Astrocyte of the spinal cord (primary cell): ENCODE measurements at regions not wholly inside any gene's neighbourhood (a gene's known extent, or its start where the extent isn't known, plus 50 kb on each side); places are given as distances from the start of the nearest gene placed in this dataset.
A peak's percentile ranks its signal among the peaks of the same experiment; 100 is the strongest.
"Not testable (repeated sequence)": the region's sequence is repeated elsewhere in the genome, so short reads cannot be mapped to it uniquely, and the experiment has no call there.

Source experiments
- DNase-seq: peaks from one replicate; pipeline ENCODE4 v3.0.0; 2011; ENCODE audit warnings: low read depth, low spot score
- H3K4me3 ChIP-seq: 2 replicates; pipeline ENCODE4 v1.5.1; 2011; ENCODE audit warnings: low read depth, mild to moderate bottlenecking, low read length, moderate library complexity
- in situ Hi-C: cut with HindIII; loops from 2 replicates; pipeline ENCODE4 v1.10.0; 2017; ENCODE audit warnings: low sequenced_read_pairs
- TF ChIP-seq, protein P1 (sequence below): IDR thresholded peaks from 2 replicates; pipeline ENCODE4 v1.5.1; 2012; ENCODE audit warnings: low read depth, mild to moderate bottlenecking, low read length, inconsistent platforms

DNA sequence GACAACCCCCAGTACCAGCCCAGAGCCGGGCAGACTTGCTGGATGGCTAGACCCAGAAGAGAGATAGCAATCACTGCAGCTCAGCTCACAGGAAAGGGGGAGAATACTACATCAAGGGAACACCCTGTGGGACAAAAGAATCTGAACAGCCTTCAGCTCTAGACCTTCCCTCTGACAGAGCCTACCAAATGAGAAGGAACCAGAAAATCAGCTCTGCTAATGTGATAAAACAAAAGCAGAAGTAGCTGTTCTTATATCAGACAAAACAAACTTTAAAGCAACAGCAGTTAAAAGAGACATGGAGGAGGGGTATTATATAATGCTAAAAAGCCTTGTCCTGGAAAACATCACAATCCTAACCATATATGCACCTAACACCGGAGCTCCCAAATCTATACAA is 283.3 kb downstream of the KLF13 start:
- TF ChIP-seq, protein P1, sequence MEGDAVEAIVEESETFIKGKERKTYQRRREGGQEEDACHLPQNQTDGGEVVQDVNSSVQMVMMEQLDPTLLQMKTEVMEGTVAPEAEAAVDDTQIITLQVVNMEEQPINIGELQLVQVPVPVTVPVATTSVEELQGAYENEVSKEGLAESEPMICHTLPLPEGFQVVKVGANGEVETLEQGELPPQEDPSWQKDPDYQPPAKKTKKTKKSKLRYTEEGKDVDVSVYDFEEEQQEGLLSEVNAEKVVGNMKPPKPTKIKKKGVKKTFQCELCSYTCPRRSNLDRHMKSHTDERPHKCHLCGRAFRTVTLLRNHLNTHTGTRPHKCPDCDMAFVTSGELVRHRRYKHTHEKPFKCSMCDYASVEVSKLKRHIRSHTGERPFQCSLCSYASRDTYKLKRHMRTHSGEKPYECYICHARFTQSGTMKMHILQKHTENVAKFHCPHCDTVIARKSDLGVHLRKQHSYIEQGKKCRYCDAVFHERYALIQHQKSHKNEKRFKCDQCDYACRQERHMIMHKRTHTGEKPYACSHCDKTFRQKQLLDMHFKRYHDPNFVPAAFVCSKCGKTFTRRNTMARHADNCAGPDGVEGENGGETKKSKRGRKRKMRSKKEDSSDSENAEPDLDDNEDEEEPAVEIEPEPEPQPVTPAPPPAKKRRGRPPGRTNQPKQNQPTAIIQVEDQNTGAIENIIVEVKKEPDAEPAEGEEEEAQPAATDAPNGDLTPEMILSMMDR, result no peak
- DNase-seq, result no peak
- in situ Hi-C loops, result no loop called here
- H3K4me3 ChIP-seq, result no peak overlapping the region

DNA sequence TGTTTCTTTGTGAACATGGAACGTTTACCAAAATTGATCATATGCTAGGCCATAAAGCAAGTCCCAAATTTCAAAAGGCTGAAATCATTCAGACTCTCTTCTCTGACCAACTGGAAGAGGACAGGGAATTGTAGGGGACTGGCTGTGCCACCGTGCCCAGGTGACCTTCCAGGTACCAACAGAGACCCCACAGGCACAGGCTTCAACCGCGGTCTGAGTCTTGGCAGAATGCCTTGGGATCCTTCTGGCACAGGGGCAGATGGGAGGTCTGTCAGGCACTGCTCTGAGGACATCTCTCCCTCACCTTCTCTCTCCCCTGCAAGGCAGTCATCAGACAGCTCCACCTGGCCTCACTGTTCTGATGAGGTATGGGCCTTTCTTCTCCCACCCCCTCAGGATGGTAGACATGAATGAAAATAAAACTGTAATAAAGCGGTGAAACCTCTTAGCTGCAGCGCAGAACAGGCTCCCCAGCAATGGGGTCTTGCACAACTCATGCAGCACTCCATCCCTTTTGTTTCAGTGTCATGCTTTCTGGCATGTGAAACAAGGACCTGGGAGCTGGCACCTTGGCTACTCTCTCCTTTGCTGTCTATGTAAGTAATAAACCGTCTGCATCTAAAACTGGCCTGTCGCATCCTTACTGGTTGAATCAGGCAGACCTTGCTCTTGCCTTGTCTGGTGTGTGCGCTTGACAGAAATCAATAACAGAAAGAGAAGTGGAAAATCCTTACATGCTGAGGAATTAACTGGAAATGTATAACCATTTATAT is 289.2 kb downstream of the KLF13 start:
- DNase-seq, result no peak
- TF ChIP-seq, protein P1, result no peak
- H3K4me3 ChIP-seq, result no peak overlapping the region
- in situ Hi-C loops, result no loop called here

DNA sequence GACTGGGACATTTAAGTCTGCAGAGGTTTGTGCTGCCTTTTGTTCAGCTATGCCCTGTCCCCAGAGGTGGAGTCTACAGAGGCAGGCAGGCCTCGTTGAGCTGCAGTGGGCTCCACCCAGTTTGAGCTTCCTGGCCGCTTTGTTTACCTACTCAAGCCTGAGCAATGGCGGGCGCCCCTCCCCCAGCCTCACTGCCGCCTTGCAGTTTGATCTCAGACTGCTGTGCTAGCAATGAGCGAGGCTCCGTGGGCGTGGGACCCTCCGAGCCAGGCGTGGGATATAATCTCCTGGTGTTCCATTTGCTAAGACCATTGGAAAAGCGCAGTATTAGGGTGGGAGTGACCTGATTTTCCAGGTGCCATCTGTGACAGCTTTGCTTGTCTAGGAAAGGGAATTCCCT is 296.7 kb downstream of the KLF13 start:
- DNase-seq, H3K4me3 ChIP-seq, in situ Hi-C loops: not testable (repeated sequence)

DNA sequence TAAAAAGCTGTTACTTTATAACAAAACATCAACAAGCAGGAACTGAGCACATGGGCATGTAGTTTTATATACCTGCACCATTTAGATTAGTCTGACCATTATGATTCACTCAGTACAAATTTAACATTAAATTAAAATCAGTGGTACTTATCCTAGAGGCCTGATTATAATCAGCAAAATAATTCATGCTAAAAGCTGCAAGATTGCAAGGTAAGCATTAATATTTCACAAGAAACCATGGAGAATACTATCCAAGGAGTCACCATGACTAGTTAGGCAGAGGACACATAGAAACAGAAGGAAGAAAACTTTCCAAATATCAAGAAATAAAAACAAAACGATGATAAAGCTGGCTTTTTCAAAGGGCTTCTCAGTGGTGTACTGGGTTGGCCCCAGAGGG is 297.5 kb downstream of the KLF13 start:
- DNase-seq, in situ Hi-C loops, H3K4me3 ChIP-seq: not testable (repeated sequence)

DNA sequence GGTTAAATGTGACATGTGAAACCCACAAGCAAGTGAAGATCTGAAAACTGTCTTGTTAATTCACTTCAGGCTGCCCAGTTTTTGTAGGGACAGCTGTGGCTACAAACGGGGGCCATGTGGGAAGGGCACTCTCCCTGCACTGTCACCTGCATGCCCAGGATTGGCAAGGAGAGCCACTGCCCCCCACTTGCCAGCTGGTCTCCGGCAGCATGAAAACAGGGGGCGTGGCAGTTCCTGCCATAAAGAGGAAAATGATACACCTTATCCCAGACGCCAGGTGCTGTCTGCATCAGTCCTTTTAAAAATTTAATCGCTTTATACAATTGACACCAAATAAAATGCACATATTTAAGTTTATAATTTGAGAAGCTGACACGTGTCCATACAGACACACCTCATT is 309.1 kb downstream of the KLF13 start:
- in situ Hi-C loops, H3K4me3 ChIP-seq, DNase-seq: not testable (repeated sequence)

DNA sequence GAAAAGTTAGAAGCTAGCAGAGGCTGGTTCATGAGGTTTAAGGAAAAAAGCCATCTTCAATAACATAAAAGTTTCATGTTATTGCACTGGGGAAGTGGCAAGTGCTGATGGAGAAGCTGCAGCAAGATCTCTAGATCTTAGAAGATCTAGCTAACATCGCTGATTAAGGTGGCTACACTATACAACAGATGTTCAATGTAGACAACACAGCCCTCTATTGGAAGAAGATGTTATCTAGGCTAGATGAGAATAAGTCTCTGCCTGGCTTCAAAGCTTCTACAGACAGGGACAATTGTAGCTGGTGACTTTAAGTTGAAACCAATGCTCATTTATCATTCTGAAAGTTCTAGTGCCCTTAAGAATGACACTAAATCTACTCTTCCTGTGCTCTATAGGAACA is 310.3 kb downstream of the KLF13 start:
- DNase-seq, in situ Hi-C loops, H3K4me3 ChIP-seq: not testable (repeated sequence)

DNA sequence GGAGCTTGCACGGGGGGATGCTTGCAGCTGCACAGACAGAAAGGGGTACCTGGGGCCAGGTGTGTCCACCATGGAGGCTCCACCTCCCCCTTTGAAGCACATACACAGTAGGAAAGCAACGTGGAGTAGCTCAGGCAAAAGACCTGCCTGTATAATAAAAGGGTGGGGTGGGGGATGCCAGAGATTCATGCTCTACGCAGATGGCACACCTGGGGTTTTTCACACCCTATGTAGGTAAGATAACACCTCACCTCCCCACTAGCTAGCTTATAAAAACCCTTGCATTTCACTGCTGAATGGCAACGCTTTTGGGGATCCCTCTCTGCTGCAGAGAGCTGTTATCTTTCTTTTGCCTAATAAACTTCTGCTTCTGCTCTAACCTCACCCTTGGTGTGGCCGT is 317.3 kb downstream of the KLF13 start:
- DNase-seq, H3K4me3 ChIP-seq, in situ Hi-C loops: not testable (repeated sequence)

DNA sequence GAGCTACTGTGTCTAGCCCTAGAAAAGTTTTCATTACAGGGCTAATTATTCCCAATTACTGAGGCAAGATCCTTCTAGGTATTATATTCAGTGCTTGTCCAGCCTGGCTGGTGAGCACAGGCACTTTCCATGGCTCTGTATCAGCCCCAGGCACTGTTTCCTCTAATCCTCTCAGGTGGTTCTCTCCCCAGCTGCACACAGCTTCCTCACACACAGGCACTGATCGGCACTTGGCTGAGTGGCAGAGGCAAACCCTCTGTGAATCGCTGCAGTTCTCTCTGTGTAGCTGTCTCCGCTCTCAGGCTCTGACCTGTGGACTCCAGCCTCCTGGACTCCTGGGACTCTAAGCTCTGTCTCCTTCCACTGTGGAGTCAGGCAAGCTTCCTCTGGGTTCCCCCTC is 318.1 kb downstream of the KLF13 start:
- DNase-seq, in situ Hi-C loops, H3K4me3 ChIP-seq: not testable (repeated sequence)

DNA sequence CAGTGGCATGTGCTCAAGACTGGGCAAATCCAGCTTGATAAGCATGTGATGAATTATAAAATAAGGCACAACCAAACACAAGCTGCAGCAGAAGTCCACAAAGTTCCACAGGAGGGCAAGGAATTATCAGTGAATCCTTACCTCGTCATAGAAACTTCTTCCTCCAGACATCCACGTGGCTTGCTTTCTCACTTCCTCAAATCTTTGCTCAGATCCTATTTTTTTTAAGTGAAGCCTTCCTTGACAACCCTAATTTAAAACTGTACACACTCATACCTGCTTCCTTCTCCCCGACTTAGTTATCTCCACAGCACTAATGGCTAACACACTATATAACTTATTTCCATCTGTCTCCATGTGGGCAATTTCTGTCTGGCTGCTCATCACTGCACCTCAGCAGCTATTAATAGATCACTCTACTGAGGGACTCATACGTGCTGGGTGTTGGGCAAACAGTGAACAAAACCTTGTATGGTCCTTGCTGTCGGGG is 320.7 kb downstream of the KLF13 start:
- H3K4me3 ChIP-seq, DNase-seq, in situ Hi-C loops: not testable (repeated sequence)

DNA sequence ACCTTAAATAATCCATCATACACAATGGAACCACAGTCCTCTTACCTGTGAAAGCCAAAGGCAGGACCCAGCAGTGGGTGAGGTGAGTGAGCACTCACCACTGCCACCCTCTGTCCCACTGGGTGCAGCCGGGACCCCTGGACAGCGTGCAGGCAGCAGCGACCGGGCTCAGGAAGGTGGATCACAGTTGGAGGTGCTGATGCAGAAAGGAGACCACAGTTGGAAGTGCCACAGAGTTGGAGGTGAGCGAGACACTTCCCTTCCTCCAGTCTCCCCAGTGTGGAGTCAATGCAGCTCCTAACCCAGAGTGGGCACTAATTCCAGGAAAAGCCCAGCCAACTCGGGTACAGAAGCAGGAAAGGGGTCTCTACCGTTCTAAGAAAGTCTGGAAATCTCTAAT is 323.0 kb downstream of the KLF13 start:
- DNase-seq, in situ Hi-C loops, H3K4me3 ChIP-seq: not testable (repeated sequence)

DNA sequence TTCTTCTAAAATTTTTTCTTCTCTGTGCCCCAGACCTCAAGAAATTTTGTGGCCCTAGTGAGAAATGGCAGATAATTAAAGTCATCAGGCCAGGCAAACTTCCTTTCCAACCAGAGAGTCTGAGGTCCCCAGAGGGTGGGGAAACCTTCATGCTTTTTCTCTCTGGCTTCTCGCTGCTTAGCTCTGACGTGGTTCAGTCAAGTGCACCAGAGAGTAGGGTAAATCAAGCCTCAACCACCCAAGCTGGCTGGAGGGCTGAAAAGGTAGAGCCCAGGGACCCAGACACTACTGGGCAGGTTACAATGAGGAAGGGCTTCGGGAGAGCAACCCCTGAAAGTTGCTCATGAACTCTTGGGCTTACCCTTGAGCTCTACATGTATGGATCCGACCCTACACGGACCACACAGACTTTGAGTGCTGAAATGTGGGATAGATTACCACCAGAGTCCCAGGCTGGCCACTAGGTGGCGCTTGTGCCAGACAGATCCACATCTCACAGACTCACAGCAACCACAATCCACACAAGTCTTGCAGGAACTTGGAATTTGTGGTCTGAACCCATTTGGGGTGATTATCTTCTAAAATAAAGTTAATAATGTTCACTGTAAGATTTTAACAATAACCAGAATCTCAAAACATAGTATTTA is 323.5 kb downstream of the KLF13 start:
- in situ Hi-C loops, DNase-seq: not testable (repeated sequence)

DNA sequence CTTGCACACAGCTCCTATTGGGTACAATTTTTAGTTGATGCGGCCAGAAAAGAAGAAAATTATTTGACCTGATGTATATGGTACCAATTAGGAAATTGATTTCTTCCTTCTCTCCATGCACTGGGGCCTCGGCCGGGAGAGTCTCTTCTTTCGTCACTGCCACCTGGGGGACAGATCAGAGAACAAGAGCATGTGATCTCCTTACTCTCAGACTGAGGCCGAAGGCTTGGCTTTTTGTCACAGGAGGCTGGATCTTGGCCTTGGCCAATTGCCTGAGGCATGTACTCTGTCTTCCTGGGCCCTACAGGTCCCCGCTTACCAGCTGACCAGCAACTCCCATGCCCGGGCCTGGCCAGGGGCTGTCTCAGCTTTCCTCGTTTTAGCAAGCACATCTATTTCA is 330.3 kb downstream of the KLF13 start:
- DNase-seq, H3K4me3 ChIP-seq, in situ Hi-C loops: not testable (repeated sequence)

More for the DNA sequence above, 323.5 kb downstream of the KLF13 start:
- TF ChIP-seq, protein P1, result peak; percentile 35
- not testable (repeated sequence) for H3K4me3 ChIP-seq
